Lower leg skin (tissue), 4 donors: ENCODE measurements at regions not wholly inside any gene's neighbourhood (a gene's known extent, or its start where the extent isn't known, plus 50 kb on each side); places are given as distances from the start of the nearest gene placed in this dataset.
"Not testable (repeated sequence)": the region's sequence is repeated elsewhere in the genome, so short reads cannot be mapped to it uniquely, and the experiment has no call there.

ENCODE experiments used
- DNase-seq, 2 donors: peaks; one replicate each; pipeline ENCODE4 v3.0.0-alpha.2; 2019; ENCODE audit warnings: low spot score in 2 of 2
- H3K4me3 ChIP-seq: fragments of 200-600 bp; sonication (generic); 2 replicates; pipeline ENCODE4 v1.5.1; 2017; ENCODE audit warnings: mild to moderate bottlenecking, low read depth; ENCODE audit not compliant: poor library complexity, severe bottlenecking
- CTCF ChIP-seq, 3 donors: fragments of 450-650 bp; IDR thresholded peaks; one replicate each; pipeline ENCODE4 v1.5.1; 2016; ENCODE audit warnings: antibody characterized with exemption in 3 of 3, mild to moderate bottlenecking in 3 of 3, moderate library complexity in 2 of 3
- POLR2A ChIP-seq, 2 donors: fragments of 450-650 bp; IDR thresholded peaks; one replicate each; pipeline ENCODE4 v1.6.1; 2016 to 2017; ENCODE audit warnings: antibody characterized with exemption in 2 of 2, mild to moderate bottlenecking in 1 of 2, moderate library complexity in 1 of 2
- WGBS, 2 donors: methylation state at CpG; one replicate each; pipeline ENCODE4 v1.1.5; 2018; 5-methylcytosine and 5-hydroxymethylcytosine counted together
- intact Hi-C: fragments of 100-400 bp; cut with DNase I; formaldehyde crosslinking; loops from one replicate; pipeline ENCODE4 v1.15.0; 2023; ENCODE audit warnings: low total_unique reads

GRCh38 chr3:110419601-110420000, 652.0 kb upstream of the NECTIN3 start:
- DNase-seq: no peak
- intact Hi-C loops: no loop called here
- TF ChIP-seq POLR2A (IDR thresholded peaks at IDR 0.05) (no peak), CTCF (IDR thresholded peaks at IDR 0.05) (no peak)
- H3K4me3 ChIP-seq: no peak overlapping the region
- 69 to 70% methylated on average over 2 of the region's 2 CpGs for WGBS, 2 donors

- TF ChIP-seq CTCF (IDR thresholded peaks at IDR 0.05) (no peak), POLR2A (IDR thresholded peaks at IDR 0.05) (no peak)
- intact Hi-C loops: no loop called here
- no peak for DNase-seq
- WGBS, 2 donors: 58 to 60% methylated on average over 3 of the region's 3 CpGs
- H3K4me3 ChIP-seq: no peak overlapping the region
Measured at GRCh38 chr3:110420158-110420641, 651.4 kb upstream of the NECTIN3 start.

GRCh38 chr3:110423276-110423675, 648.3 kb upstream of the NECTIN3 start:
- WGBS, 2 donors: 94 to 97% methylated on average over 2 of the region's 2 CpGs
- no peak for DNase-seq
- no peak for TF ChIP-seq POLR2A (IDR thresholded peaks at IDR 0.05)
- intact Hi-C loops: no loop called here
- no peak overlapping the region for H3K4me3 ChIP-seq

- TF ChIP-seq CTCF (IDR thresholded peaks at IDR 0.05) (no peak), POLR2A (IDR thresholded peaks at IDR 0.05) (no peak)
- 71 to 79% methylated on average over 1 of the region's 1 CpG for WGBS, 2 donors
- no peak for DNase-seq
- no peak overlapping the region for H3K4me3 ChIP-seq
- intact Hi-C loops: no loop called here
Measured at GRCh38 chr3:110430146-110430545, 641.5 kb upstream of the NECTIN3 start.

GRCh38 chr3:110436209-110436608, 635.4 kb upstream of the NECTIN3 start:
- no peak for DNase-seq
- no peak for TF ChIP-seq POLR2A (IDR thresholded peaks at IDR 0.05)
- WGBS, 2 donors: 84 to 88% methylated on average over 3 of the region's 3 CpGs
- intact Hi-C loops: no loop called here
- no peak overlapping the region for H3K4me3 ChIP-seq

GRCh38 chr3:110440066-110440653, 631.5 kb upstream of the NECTIN3 start:
- H3K4me3 ChIP-seq, DNase-seq, intact Hi-C loops: not testable (repeated sequence)
- whole genome bisulfite sequencing, 2 donors: 88 to 91% methylated on average over 29 of the region's 30 CpGs

GRCh38 chr3:110454066-110454465, 617.5 kb upstream of the NECTIN3 start:
- DNase-seq: no peak
- TF ChIP-seq CTCF (IDR thresholded peaks at IDR 0.05): no peak
- no peak for TF ChIP-seq POLR2A (IDR thresholded peaks at IDR 0.05)
- WGBS, 2 donors: 88 to 95% methylated on average over 4 of the region's 4 CpGs
- intact Hi-C loops: no loop called here
- H3K4me3 ChIP-seq: no peak overlapping the region
